ENCODE measurements at regions not wholly inside any gene's neighbourhood (a gene's known extent, or its start where the extent isn't known, plus 50 kb on each side); places are given as distances from the start of the nearest gene placed in this dataset.
"Not testable (repeated sequence)": the region's sequence is repeated elsewhere in the genome, so short reads cannot be mapped to it uniquely, and the experiment has no call there.

- DNase-seq (ENCODE audit: low read depth), result no peak
Measured at GRCh38 chr6:144652292-144652891, 367.3 kb downstream of the UTRN start.

- no peak for DNase-seq (ENCODE audit: low read depth)
Measured at GRCh38 chr6:144653885-144654505, 368.9 kb downstream of the UTRN start.

- DNase-seq (ENCODE audit: low read depth), result no peak
Measured at GRCh38 chr6:144654506-144654905, 369.4 kb downstream of the UTRN start.

- DNase-seq (ENCODE audit: low read depth), result no peak
Measured at GRCh38 chr6:144655376-144655775, 370.2 kb downstream of the UTRN start.

- no peak for DNase-seq (ENCODE audit: low read depth)
Measured at GRCh38 chr6:144657691-144658090, 372.6 kb downstream of the UTRN start.

GRCh38 chr6:144659202-144660182, 374.4 kb downstream of the UTRN start:
- no peak for DNase-seq (ENCODE audit: low read depth)

GRCh38 chr6:144660561-144661115, 375.5 kb downstream of the UTRN start:
- DNase-seq (ENCODE audit: low read depth), result no peak

- DNase-seq (ENCODE audit: low read depth), result no peak
Measured at GRCh38 chr6:144661116-144661806, 376.1 kb downstream of the UTRN start.

GRCh38 chr6:144662812-144663365, 377.8 kb downstream of the UTRN start:
- DNase-seq (ENCODE audit: low read depth), result no peak

- DNase-seq (ENCODE audit: low read depth), result no peak
Measured at GRCh38 chr6:144664281-144664680, 379.1 kb downstream of the UTRN start.

GRCh38 chr6:144664947-144665346, 379.8 kb downstream of the UTRN start:
- no peak for DNase-seq (ENCODE audit: low read depth)

GRCh38 chr6:144665932-144666450, 380.9 kb downstream of the UTRN start:
- DNase-seq (ENCODE audit: low read depth), result no peak

GRCh38 chr6:144666781-144667180, 381.6 kb downstream of the UTRN start:
- no peak for DNase-seq (ENCODE audit: low read depth)

- no peak for DNase-seq (ENCODE audit: low read depth)
Measured at GRCh38 chr6:144667532-144668503, 382.7 kb downstream of the UTRN start.

- not testable (repeated sequence) for DNase-seq (ENCODE audit: low read depth)
Measured at GRCh38 chr6:144670259-144670658, 385.1 kb downstream of the UTRN start.

GRCh38 chr6:144673807-144674206, 388.7 kb downstream of the UTRN start:
- no peak for DNase-seq (ENCODE audit: low read depth)

GRCh38 chr6:144675231-144675861, 390.2 kb downstream of the UTRN start:
- DNase-seq (ENCODE audit: low read depth), result no peak

GRCh38 chr6:144676310-144676709, 391.2 kb downstream of the UTRN start:
- not testable (repeated sequence) for DNase-seq (ENCODE audit: low read depth)

- DNase-seq (ENCODE audit: low read depth), result not testable (repeated sequence)
Measured at GRCh38 chr6:144677263-144677662, 392.1 kb downstream of the UTRN start.

- no peak for DNase-seq (ENCODE audit: low read depth)
Measured at GRCh38 chr6:144678844-144679243, 393.7 kb downstream of the UTRN start.

Measured in activated gamma-delta T cell treated with anti-CD3 and anti-CD28 coated beads, Interleukin-2, amount 50 U/mL, for 16 hours (primary cell).